ENCODE measurements at regions not wholly inside any gene's neighbourhood (a gene's known extent, or its start where the extent isn't known, plus 50 kb on each side); places are given as distances from the start of the nearest gene placed in this dataset.

DNA sequence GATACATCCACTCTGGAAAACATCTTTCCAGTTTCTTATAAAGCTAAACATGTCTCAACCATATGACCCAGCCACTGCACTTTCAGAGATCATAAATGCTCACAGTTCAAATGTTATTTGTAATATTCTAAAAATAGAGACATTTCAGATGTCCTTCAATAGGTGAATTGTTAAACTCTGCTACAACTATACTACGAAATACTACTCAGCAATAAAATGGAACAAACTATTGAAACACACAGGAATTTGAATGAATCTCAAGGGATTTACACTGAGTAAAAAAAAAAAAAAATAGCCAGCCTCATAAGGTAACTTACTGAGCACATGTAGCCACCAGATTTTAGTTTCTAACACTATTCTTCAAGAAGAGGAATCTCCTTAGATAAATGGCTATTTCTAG is 253.9 kb downstream of the PCDH18 start:
- H3K4me3 ChIP-seq, result no peak overlapping the region
- no peaks in the 10 kb centered on the region for H3K27me3 ChIP-seq
- H3K27ac ChIP-seq, result no peak overlapping the region
- no peak for DNase-seq
- H3K9me3 ChIP-seq, result no peaks in the 10 kb centered on the region
- intact Hi-C loops (cut with DNase I; ENCODE audit: low total_unique reads), result no loop called here
- TF ChIP-seq, protein P1, sequence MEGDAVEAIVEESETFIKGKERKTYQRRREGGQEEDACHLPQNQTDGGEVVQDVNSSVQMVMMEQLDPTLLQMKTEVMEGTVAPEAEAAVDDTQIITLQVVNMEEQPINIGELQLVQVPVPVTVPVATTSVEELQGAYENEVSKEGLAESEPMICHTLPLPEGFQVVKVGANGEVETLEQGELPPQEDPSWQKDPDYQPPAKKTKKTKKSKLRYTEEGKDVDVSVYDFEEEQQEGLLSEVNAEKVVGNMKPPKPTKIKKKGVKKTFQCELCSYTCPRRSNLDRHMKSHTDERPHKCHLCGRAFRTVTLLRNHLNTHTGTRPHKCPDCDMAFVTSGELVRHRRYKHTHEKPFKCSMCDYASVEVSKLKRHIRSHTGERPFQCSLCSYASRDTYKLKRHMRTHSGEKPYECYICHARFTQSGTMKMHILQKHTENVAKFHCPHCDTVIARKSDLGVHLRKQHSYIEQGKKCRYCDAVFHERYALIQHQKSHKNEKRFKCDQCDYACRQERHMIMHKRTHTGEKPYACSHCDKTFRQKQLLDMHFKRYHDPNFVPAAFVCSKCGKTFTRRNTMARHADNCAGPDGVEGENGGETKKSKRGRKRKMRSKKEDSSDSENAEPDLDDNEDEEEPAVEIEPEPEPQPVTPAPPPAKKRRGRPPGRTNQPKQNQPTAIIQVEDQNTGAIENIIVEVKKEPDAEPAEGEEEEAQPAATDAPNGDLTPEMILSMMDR (IDR thresholded peaks at IDR 0.05), result no peak
- no peak for TF ChIP-seq POLR2A (IDR thresholded peaks at IDR 0.05)
- H3K36me3 ChIP-seq, result no peaks in the 10 kb centered on the region
- H3K4me1 ChIP-seq, result no peaks in the 10 kb centered on the region

DNA sequence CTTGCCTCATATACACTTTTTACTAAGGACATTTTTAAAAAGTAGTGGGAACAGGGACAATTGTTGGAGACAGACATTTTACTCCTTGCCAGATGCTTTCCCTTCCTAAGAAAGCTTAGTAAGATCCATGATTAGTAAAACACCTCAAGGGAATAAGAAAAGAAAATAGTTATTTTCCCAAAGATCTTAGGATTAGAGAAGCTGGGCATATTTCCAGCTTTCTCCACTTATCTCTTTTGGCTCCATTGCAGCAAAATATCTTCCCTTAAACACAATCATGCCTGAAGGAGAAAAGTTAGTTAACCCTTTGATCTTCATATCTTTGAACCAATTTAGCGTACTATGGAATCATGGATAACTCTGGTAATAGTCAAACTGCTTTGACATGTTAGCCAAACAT is 257.9 kb downstream of the PCDH18 start:
- no peak for TF ChIP-seq POLR2A (IDR thresholded peaks at IDR 0.05)
- TF ChIP-seq, protein P1 (IDR thresholded peaks at IDR 0.05), result no peak
- DNase-seq, result no peak
- Histone ChIP-seq H3K27me3 (no peaks in the 10 kb centered on the region), H3K4me3 (no peak overlapping the region), H3K4me1 (no peaks in the 10 kb centered on the region), H3K9me3 (no peaks in the 10 kb centered on the region), H3K36me3 (no peaks in the 10 kb centered on the region), H3K27ac (no peak overlapping the region)
- intact Hi-C loops (cut with DNase I; ENCODE audit: low total_unique reads), result no loop called here

DNA sequence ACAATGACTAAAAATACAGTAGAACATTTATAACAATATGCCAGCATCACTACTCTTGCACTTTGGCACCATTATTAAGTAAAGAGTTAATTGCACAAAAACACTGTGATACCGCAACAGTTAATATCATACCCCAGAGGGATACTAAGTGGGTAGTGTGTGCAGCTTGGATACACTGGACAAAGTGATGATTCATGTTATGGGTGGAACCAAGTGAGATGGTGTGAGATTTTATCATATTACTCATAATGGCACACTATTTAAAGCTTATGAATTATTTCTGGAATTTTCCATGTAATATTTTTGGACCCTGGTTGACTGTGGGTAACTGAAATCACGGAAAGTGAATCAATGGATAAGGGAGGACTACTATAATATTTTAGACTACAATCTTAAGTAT is 265.3 kb downstream of the PCDH18 start:
- Histone ChIP-seq H3K4me3 (no peak overlapping the region), H3K4me1 (no peaks in the 10 kb centered on the region), H3K27me3 (no peaks in the 10 kb centered on the region), H3K36me3 (no peaks in the 10 kb centered on the region), H3K27ac (no peak overlapping the region), H3K9me3 (no peaks in the 10 kb centered on the region)
- DNase-seq, result no peak
- intact Hi-C loops (cut with DNase I; ENCODE audit: low total_unique reads), result no loop called here
- TF ChIP-seq, protein P1 (IDR thresholded peaks at IDR 0.05), result no peak
- TF ChIP-seq POLR2A (IDR thresholded peaks at IDR 0.05), result no peak

DNA sequence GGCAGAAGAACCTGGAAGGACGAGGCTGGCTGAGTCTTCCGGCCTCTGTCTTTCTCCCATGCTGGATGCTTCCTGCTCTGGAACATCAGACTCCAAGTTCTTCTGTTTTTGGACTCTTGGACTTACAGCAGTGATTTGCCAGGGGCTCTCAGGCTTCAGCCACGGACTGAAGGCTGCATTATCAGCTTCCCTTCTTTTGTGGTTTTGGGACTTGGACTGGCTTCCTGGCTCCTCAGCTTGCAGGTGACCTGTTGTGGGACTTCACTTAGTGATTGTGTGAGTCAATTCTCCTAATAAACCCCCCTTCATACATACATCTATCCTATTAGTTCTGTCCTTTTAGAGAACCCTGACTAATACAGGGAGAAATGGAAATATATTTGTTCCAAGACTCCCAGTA is 265.8 kb downstream of the PCDH18 start:
- H3K36me3 ChIP-seq, result no peaks in the 10 kb centered on the region
- DNase-seq, result no peak
- intact Hi-C loops (cut with DNase I; ENCODE audit: low total_unique reads), result no loop called here
- no peak overlapping the region for H3K4me3 ChIP-seq
- no peaks in the 10 kb centered on the region for H3K9me3 ChIP-seq
- H3K27me3 ChIP-seq, result no peaks in the 10 kb centered on the region
- H3K27ac ChIP-seq, result no peak overlapping the region
- TF ChIP-seq, protein P1 (IDR thresholded peaks at IDR 0.05), result no peak
- TF ChIP-seq POLR2A (IDR thresholded peaks at IDR 0.05), result no peak
- H3K4me1 ChIP-seq, result no peaks in the 10 kb centered on the region

DNA sequence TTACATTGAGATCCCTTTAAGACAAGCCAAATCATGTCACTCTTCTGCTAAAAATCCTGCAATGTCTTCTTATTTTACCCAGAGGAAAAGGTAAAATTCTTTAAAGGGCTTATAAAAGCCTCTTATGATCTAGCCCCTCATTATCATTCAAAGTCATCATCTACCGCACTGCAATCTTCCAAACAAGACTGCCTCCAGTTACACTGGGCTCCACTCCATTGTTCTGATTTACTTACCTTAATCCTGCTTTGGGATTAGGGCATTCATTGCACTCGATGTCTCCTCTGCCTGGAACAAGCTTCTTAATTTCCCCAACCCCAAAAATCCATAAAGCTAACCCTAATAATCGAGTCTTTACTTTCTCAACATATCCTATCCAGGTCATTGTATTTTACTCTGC is 269.1 kb downstream of the PCDH18 start:
- Histone ChIP-seq H3K27ac (no peak overlapping the region), H3K27me3 (no peaks in the 10 kb centered on the region), H3K9me3 (no peaks in the 10 kb centered on the region), H3K36me3 (no peaks in the 10 kb centered on the region), H3K4me1 (no peaks in the 10 kb centered on the region), H3K4me3 (no peak overlapping the region)
- intact Hi-C loops (cut with DNase I; ENCODE audit: low total_unique reads), result no loop called here
- TF ChIP-seq, protein P1 (IDR thresholded peaks at IDR 0.05), result no peak
- TF ChIP-seq POLR2A (IDR thresholded peaks at IDR 0.05), result no peak
- no peak for DNase-seq
